IMR-90 (cell line): ENCODE measurements at regions not wholly inside any gene's neighbourhood (a gene's known extent, or its start where the extent isn't known, plus 50 kb on each side); places are given as distances from the start of the nearest gene placed in this dataset.

Experiments
- ATAC-seq: fragments of 200-7000 bp; cut with Tn5 transposase; 2 replicates; pipeline ENCODE4 v1.9.1; 2020; ENCODE audit warnings: low read depth, mild to moderate bottlenecking, moderate library complexity
- BruUV-seq: library from RNA; stranded (reverse); fragments of 400-500 nt; replicated peaks from 2 replicates; lab custom pipeline; 2021; lab: Mats Ljungman, UMichigan
- CTCF ChIA-PET: fragments of 300-600 bp; formaldehyde crosslinking; extraction: SDS; loops from one replicate; lab custom pipeline; 2021; ENCODE audit warnings: antibody characterized with exemption; lab: Yijun Ruan, JAX
- POLR2A ChIA-PET: fragments of 300-600 bp; sonication (Branson Sonifier 250); formaldehyde crosslinking; loops from one replicate; lab custom pipeline; 2022; ENCODE audit warnings: antibody characterized with exemption; ENCODE audit not compliant: unreplicated experiment; lab: Charles Lee
- DNase-seq: peaks from one replicate; pipeline ENCODE4 v3.0.0; 2013
- H2AFZ ChIP-seq: replicated peaks from 2 replicates; pipeline ENCODE3; 2013; ENCODE audit warnings: low read length, mild to moderate bottlenecking; ENCODE audit not compliant: poor library complexity
- H2AK5ac ChIP-seq: 2 replicates; pipeline ENCODE4 v1.6.1; 2013; ENCODE audit warnings: low read depth, low read length, inconsistent platforms
- H2AK9ac ChIP-seq: replicated peaks from 2 replicates; pipeline ENCODE3; 2013; ENCODE audit warnings: mild to moderate bottlenecking, low read depth, low read length, moderate library complexity; ENCODE audit not compliant: poor library complexity
- H2BK120ac ChIP-seq: 2 replicates; pipeline ENCODE4 v1.6.1; 2013; ENCODE audit warnings: low read depth, low read length, inconsistent platforms
- H2BK15ac ChIP-seq: 3 replicates; pipeline ENCODE4 v1.6.1; 2013; ENCODE audit warnings: low read depth, low read length, inconsistent platforms
- H2BK20ac ChIP-seq: 2 replicates; pipeline ENCODE4 v1.6.1; 2013; ENCODE audit warnings: low read depth, mild to moderate bottlenecking, inconsistent platforms, low read length, moderate library complexity
- H2BK5ac ChIP-seq: 2 replicates; pipeline ENCODE4 v1.6.1; 2013; ENCODE audit warnings: mild to moderate bottlenecking, low read depth, low read length, inconsistent platforms; ENCODE audit not compliant: poor library complexity, severe bottlenecking
- H3K14ac ChIP-seq: replicated peaks from 2 replicates; pipeline ENCODE4 v1.6.1; 2013; ENCODE audit warnings: low read depth, low read length, inconsistent platforms
- H3K18ac ChIP-seq: 2 replicates; pipeline ENCODE4 v1.6.1; 2013; ENCODE audit warnings: low read depth, low read length, control low read depth
- H3K23ac ChIP-seq: 2 replicates; pipeline ENCODE4 v1.6.1; 2013; ENCODE audit warnings: low read depth, low read length, inconsistent platforms
- H3K27ac ChIP-seq: 2 replicates; pipeline ENCODE4 v1.5.1; 2013; ENCODE audit warnings: mild to moderate bottlenecking, control low read depth, low read length; ENCODE audit not compliant: insufficient read depth
- H3K27me3 ChIP-seq: 2 replicates; pipeline ENCODE4 v1.6.1; 2013; ENCODE audit warnings: low read length; ENCODE audit not compliant: control insufficient read depth, insufficient read depth
- H3K36me3 ChIP-seq: 2 replicates; pipeline ENCODE4 v1.6.1; 2013; ENCODE audit warnings: low read length, mixed read lengths; ENCODE audit not compliant: control insufficient read depth, insufficient read depth
- H3K4ac ChIP-seq: 2 replicates; pipeline ENCODE4 v1.6.1; 2013; ENCODE audit warnings: low read depth, low read length, inconsistent platforms
- H3K4me1 ChIP-seq: 2 replicates; pipeline ENCODE4 v1.6.1; 2013; ENCODE audit warnings: low read length, mixed read lengths; ENCODE audit not compliant: control insufficient read depth, insufficient read depth
- H3K4me2 ChIP-seq: 2 replicates; pipeline ENCODE4 v1.6.1; 2013; ENCODE audit warnings: low read depth, mild to moderate bottlenecking, control low read depth, low read length, moderate library complexity
- H3K4me3 ChIP-seq: 2 replicates; pipeline ENCODE4 v1.5.1; 2013; ENCODE audit warnings: low read depth, mild to moderate bottlenecking, control low read depth, low read length, moderate library complexity; ENCODE audit not compliant: insufficient read depth
- H3K56ac ChIP-seq: 2 replicates; pipeline ENCODE4 v1.6.1; 2013; ENCODE audit warnings: low read length, inconsistent platforms; ENCODE audit not compliant: insufficient read depth; ENCODE audit errors: extremely low read depth
- H3K79me1 ChIP-seq, 2 experiments: 2 replicates each; pipeline ENCODE4 v1.6.1; 2013; ENCODE audit warnings: low read length in 2 of 2, inconsistent platforms in 1 of 2, low read depth in 1 of 2
- H3K9ac ChIP-seq: 2 replicates; pipeline ENCODE4 v1.6.1; 2013; ENCODE audit warnings: low read depth, low read length, control low read depth
- H3K9me1 ChIP-seq: 2 replicates; pipeline ENCODE4 v1.6.1; 2013; ENCODE audit warnings: low read length, inconsistent platforms; ENCODE audit not compliant: insufficient read depth
- H3K9me3 ChIP-seq: 2 replicates; pipeline ENCODE4 v1.6.1; 2013; ENCODE audit warnings: low read length; ENCODE audit not compliant: control insufficient read depth, insufficient read depth
- H4K20me1 ChIP-seq: 2 replicates; pipeline ENCODE4 v1.6.1; 2013; ENCODE audit warnings: low read length, inconsistent platforms; ENCODE audit not compliant: insufficient read depth
- H4K5ac ChIP-seq: 2 replicates; pipeline ENCODE4 v1.6.1; 2013; ENCODE audit warnings: mild to moderate bottlenecking, low read depth, low read length, control low read depth
- H4K8ac ChIP-seq, 2 experiments: 2 replicates each; pipeline ENCODE4 v1.6.1; 2013; ENCODE audit warnings: low read depth in 2 of 2, low read length in 2 of 2, control low read depth in 1 of 2, inconsistent platforms in 1 of 2
- H4K91ac ChIP-seq: 2 replicates; pipeline ENCODE4 v1.6.1; 2013; ENCODE audit warnings: low read depth, low read length, inconsistent platforms; ENCODE audit not compliant: insufficient read depth
- MAZ ChIP-seq: IDR thresholded peaks from 2 replicates; pipeline ENCODE4 v1.6.1; 2012; ENCODE audit warnings: low read depth, mild to moderate bottlenecking, low read length, improper control_type of control experiment, moderate library complexity, borderline replicate concordance
- WGBS, 2 experiments: methylation state at CpG; one replicate each; pipeline versions ENCODE4 v1.1.5 to v1.1.7; 2013; ENCODE audit warnings: missing lambda C conversion rate in 2 of 2; ENCODE audit not compliant: insufficient read length in 1 of 2; ENCODE audit errors: extremely low coverage in 2 of 2; 5-methylcytosine and 5-hydroxymethylcytosine counted together
- dilution Hi-C: fragments of 300-500 bp; cut with HindIII; formaldehyde crosslinking; loops from one replicate; pipeline ENCODE4 v1.14.3; 2018; ENCODE audit warnings: low sequenced_read_pairs; ENCODE audit not compliant: unreplicated experiment
- in situ Hi-C: fragments of 300-500 bp; cut with MboI; formaldehyde crosslinking; loops from 3 replicates; pipeline ENCODE4 v1.14.3; 2019; ENCODE audit warnings: low sequenced_read_pairs, inconsistent platforms, mixed read lengths
- intact Hi-C: fragments of 100-400 bp; cut with micrococcal nuclease; formaldehyde crosslinking; loops from 2 replicates; pipeline ENCODE4 v1.10.0; 2022
- TF ChIP-seq, protein P1 (sequence below): conservative IDR thresholded peaks from 2 replicates; pipeline ENCODE4 v1.5.1; 2012; ENCODE audit warnings: mild to moderate bottlenecking, low read depth, low read length, improper control_type of control experiment
- TF ChIP-seq, protein P2 (sequence below): fragments of 150-350 bp; IDR thresholded peaks from 2 replicates; pipeline ENCODE4 v1.6.1; 2017; ENCODE audit warnings: mild to moderate bottlenecking, antibody characterized with exemption, low read length, low read depth

DNA sequence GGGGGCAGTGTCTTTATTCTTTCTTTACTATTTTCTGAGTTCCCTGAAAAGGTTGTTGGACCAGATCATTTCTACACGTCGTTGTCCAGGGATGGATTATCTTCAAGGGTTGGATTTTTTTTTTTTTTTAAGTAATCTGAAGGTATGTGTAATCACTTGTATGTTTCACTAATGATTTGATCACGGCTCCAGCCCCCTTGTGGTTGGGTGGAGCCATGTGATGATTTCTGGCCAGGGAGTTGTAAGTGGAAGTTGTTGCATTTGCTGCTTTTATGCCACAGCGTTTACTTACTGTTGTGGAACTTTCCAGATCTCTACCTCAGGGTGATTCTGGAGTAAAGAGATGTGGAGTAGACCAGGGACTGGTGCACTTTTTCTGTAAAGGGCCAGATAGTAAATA, 390.3 kb downstream of the AACS start:
- no peak overlapping the region for H3K4me3 ChIP-seq
- no peak overlapping the region for H2BK5ac ChIP-seq
- ChIA-PET CTCF (interaction anchor here (0.6 kb wide), 1 partner anchor 1178 kb away, joined by 3 read pairs; no protein-coding TSS in a partner anchor), POLR2A (no interaction called here)
- no peaks in the 10 kb centered on the region for H3K79me1 ChIP-seq
- ATAC-seq (no peak), DNase-seq (no peak)
- no peak overlapping the region for H4K5ac ChIP-seq
- no peak overlapping the region for H3K18ac ChIP-seq
- H3K9me1 ChIP-seq: no peaks in the 10 kb centered on the region
- TF ChIP-seq MAZ: no peak
- TF ChIP-seq, protein P1, sequence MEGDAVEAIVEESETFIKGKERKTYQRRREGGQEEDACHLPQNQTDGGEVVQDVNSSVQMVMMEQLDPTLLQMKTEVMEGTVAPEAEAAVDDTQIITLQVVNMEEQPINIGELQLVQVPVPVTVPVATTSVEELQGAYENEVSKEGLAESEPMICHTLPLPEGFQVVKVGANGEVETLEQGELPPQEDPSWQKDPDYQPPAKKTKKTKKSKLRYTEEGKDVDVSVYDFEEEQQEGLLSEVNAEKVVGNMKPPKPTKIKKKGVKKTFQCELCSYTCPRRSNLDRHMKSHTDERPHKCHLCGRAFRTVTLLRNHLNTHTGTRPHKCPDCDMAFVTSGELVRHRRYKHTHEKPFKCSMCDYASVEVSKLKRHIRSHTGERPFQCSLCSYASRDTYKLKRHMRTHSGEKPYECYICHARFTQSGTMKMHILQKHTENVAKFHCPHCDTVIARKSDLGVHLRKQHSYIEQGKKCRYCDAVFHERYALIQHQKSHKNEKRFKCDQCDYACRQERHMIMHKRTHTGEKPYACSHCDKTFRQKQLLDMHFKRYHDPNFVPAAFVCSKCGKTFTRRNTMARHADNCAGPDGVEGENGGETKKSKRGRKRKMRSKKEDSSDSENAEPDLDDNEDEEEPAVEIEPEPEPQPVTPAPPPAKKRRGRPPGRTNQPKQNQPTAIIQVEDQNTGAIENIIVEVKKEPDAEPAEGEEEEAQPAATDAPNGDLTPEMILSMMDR: no peak
- TF ChIP-seq, protein P2, sequence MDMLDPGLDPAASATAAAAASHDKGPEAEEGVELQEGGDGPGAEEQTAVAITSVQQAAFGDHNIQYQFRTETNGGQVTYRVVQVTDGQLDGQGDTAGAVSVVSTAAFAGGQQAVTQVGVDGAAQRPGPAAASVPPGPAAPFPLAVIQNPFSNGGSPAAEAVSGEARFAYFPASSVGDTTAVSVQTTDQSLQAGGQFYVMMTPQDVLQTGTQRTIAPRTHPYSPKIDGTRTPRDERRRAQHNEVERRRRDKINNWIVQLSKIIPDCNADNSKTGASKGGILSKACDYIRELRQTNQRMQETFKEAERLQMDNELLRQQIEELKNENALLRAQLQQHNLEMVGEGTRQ: no peak
- intact Hi-C loops: no loop called here
- no peak overlapping the region for H2AFZ ChIP-seq
- H4K8ac ChIP-seq: no peak overlapping the region
- no peak overlapping the region for H2BK120ac ChIP-seq
- in situ Hi-C loops: no loop called here
- WGBS, 2 experiments: no CpG with 5 or more reads among the region's 4 CpGs
- no peaks in the 10 kb centered on the region for H3K36me3 ChIP-seq
- H3K27ac ChIP-seq: no peak overlapping the region
- H2BK15ac ChIP-seq: no peak overlapping the region
- no peak overlapping the region for H2BK20ac ChIP-seq
- no peak overlapping the region for H3K56ac ChIP-seq
- H3K23ac ChIP-seq: no peak overlapping the region
- H3K14ac ChIP-seq: no peak overlapping the region
- H4K91ac ChIP-seq: no peak overlapping the region
- no peak overlapping the region for H3K4me2 ChIP-seq
- no peak overlapping the region for H3K9ac ChIP-seq
- no peak overlapping the region for H3K4ac ChIP-seq
- peaks cover 39% of the 10 kb centered on the region for H3K9me3 ChIP-seq
- dilution Hi-C loops: no loop called here
- no peak overlapping the region for H2AK5ac ChIP-seq
- no peaks in the 10 kb centered on the region for H3K27me3 ChIP-seq
- no peak overlapping the region for H2AK9ac ChIP-seq
- no peaks in the 10 kb centered on the region for H4K20me1 ChIP-seq
- BruUV-seq: no TSS peak
- H3K4me1 ChIP-seq: no peaks in the 10 kb centered on the region
